K562 (cell line): ENCODE measurements at regions not wholly inside any gene's neighbourhood (a gene's known extent, or its start where the extent isn't known, plus 50 kb on each side); places are given as distances from the start of the nearest gene placed in this dataset.

Source experiments
- CC2D1A ChIP-seq: fragments of 450-650 bp; IDR thresholded peaks from 2 replicates; pipeline ENCODE4 v1.6.1; 2017; ENCODE audit warnings: mild to moderate bottlenecking
- CHCHD3 ChIP-seq: fragments of 250-450 bp; sonication (Bioruptor Pico); IDR thresholded peaks from 2 replicates; pipeline ENCODE4 v2.1.2; 2022; ENCODE audit warnings: mild to moderate bottlenecking
- E2F5 ChIP-seq: sonication (generic); formaldehyde crosslinking; IDR thresholded peaks from 2 replicates; pipeline ENCODE4 v1.8.0; 2022; ENCODE audit warnings: mild to moderate bottlenecking, missing genetic modification reagents
- E4F1 ChIP-seq: fragments of 250-450 bp; sonication (Bioruptor Pico); IDR thresholded peaks from 2 replicates; pipeline ENCODE4 v1.5.0; 2021; ENCODE audit warnings: mild to moderate bottlenecking, borderline replicate concordance
- EP300 ChIP-seq: IDR thresholded peaks from 2 replicates; pipeline ENCODE4 v1.6.1; 2012; ENCODE audit warnings: low read length, improper control_type of control experiment
- MCM5 ChIP-seq: fragments of 450-650 bp; IDR thresholded peaks from 2 replicates; pipeline ENCODE4 v1.6.1; 2016; ENCODE audit warnings: low read depth
- NFXL1 ChIP-seq: fragments of 450-650 bp; formaldehyde crosslinking; IDR thresholded peaks from 2 replicates; pipeline ENCODE4 v1.4.0; 2021; ENCODE audit warnings: mild to moderate bottlenecking
- NR0B1 ChIP-seq: fragments of 450-650 bp; IDR thresholded peaks from one replicate; pipeline ENCODE4 v1.6.1; 2018; ENCODE audit warnings: mild to moderate bottlenecking, moderate library complexity; ENCODE audit not compliant: partially characterized antibody
- NR2F6 ChIP-seq: fragments of 450-650 bp; formaldehyde crosslinking; IDR thresholded peaks from 2 replicates; pipeline ENCODE4 v1.4.0; 2020; ENCODE audit warnings: mild to moderate bottlenecking
- SRF ChIP-seq, 2 experiments: fragments of 250-450, 450-650 bp in 1 of 2; sonication (Bioruptor Pico) in 1 of 2; sonication (generic) in 1 of 2; formaldehyde crosslinking; IDR thresholded peaks; 2 replicates each; pipeline versions ENCODE4 v1.5.0 to v1.5.1; 2020 to 2022; ENCODE audit warnings: mild to moderate bottlenecking in 1 of 2, missing genetic modification reagents in 1 of 2
- TCF15 ChIP-seq: fragments of 250-450 bp; sonication (Bioruptor Pico); IDR thresholded peaks from 2 replicates; pipeline ENCODE4 v1.8.0; 2022; ENCODE audit warnings: moderate library complexity, mild to moderate bottlenecking, inconsistent platforms
- TSC22D4 ChIP-seq: fragments of 450-650 bp; IDR thresholded peaks from 2 replicates; pipeline ENCODE4 v1.6.1; 2016; ENCODE audit warnings: missing genetic modification characterization, missing biosample characterization, control low read depth
- ZNF280A ChIP-seq: fragments of 450-650 bp; IDR thresholded peaks from 2 replicates; pipeline ENCODE4 v1.6.1; 2018; ENCODE audit warnings: mild to moderate bottlenecking, low read depth; ENCODE audit not compliant: partially characterized antibody
- TF ChIP-seq, protein P1 (sequence below): fragments of 450-650 bp; conservative IDR thresholded peaks from 2 replicates; pipeline ENCODE4 v1.6.1; 2016; ENCODE audit warnings: missing genetic modification characterization, low read depth, mild to moderate bottlenecking, control low read depth, missing compliant biosample characterization
- TF ChIP-seq, protein P2 (sequence below): fragments of 250-450 bp; sonication (Bioruptor Pico); IDR thresholded peaks from 2 replicates; pipeline ENCODE4 v1.5.0; 2020; ENCODE audit warnings: mild to moderate bottlenecking
- TF ChIP-seq, protein P3 (sequence below): fragments of 250-450 bp; sonication (Bioruptor Pico); IDR thresholded peaks from 2 replicates; pipeline ENCODE4 v1.4.0; 2020; ENCODE audit warnings: mild to moderate bottlenecking

- TF ChIP-seq NR0B1, result no peak
- TF ChIP-seq TCF15 (CRISPR knock-in tag), result no peak
- TF ChIP-seq E2F5, result no peak
- TF ChIP-seq, protein P1, sequence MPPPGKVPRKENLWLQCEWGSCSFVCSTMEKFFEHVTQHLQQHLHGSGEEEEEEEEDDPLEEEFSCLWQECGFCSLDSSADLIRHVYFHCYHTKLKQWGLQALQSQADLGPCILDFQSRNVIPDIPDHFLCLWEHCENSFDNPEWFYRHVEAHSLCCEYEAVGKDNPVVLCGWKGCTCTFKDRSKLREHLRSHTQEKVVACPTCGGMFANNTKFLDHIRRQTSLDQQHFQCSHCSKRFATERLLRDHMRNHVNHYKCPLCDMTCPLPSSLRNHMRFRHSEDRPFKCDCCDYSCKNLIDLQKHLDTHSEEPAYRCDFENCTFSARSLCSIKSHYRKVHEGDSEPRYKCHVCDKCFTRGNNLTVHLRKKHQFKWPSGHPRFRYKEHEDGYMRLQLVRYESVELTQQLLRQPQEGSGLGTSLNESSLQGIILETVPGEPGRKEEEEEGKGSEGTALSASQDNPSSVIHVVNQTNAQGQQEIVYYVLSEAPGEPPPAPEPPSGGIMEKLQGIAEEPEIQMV (tag), result no peak
- TF ChIP-seq EP300, result 0 out of 2 replicates have a peak, but pooled peaks have one; percentile 20
- no peak for TF ChIP-seq CC2D1A
- TF ChIP-seq CHCHD3 (CRISPR knock-in tag), result no peak
- TF ChIP-seq ZNF280A, result no peak
- TF ChIP-seq, protein P2, sequence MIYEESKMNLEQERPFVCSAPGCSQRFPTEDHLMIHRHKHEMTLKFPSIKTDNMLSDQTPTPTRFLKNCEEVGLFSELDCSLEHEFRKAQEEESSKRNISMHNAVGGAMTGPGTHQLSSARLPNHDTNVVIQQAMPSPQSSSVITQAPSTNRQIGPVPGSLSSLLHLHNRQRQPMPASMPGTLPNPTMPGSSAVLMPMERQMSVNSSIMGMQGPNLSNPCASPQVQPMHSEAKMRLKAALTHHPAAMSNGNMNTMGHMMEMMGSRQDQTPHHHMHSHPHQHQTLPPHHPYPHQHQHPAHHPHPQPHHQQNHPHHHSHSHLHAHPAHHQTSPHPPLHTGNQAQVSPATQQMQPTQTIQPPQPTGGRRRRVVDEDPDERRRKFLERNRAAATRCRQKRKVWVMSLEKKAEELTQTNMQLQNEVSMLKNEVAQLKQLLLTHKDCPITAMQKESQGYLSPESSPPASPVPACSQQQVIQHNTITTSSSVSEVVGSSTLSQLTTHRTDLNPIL (CRISPR knock-in tag), result no peak
- TF ChIP-seq, protein P3, sequence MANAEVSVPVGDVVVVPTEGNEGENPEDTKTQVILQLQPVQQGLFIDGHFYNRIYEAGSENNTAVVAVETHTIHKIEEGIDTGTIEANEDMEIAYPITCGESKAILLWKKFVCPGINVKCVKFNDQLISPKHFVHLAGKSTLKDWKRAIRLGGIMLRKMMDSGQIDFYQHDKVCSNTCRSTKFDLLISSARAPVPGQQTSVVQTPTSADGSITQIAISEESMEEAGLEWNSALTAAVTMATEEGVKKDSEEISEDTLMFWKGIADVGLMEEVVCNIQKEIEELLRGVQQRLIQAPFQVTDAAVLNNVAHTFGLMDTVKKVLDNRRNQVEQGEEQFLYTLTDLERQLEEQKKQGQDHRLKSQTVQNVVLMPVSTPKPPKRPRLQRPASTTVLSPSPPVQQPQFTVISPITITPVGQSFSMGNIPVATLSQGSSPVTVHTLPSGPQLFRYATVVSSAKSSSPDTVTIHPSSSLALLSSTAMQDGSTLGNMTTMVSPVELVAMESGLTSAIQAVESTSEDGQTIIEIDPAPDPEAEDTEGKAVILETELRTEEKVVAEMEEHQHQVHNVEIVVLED (CRISPR knock-in tag), result no peak
- no peak for TF ChIP-seq MCM5
- no peak for TF ChIP-seq SRF (CRISPR knock-in tag; IDR thresholded peaks at IDR 0.05)
- TF ChIP-seq TSC22D4, result no peak
- TF ChIP-seq NR2F6 (CRISPR knock-in tag), result no peak
- TF ChIP-seq E4F1, result no peak
- TF ChIP-seq NFXL1, result no peak
Observed at GRCh38 chr2:38509314-38509946, 93.3 kb downstream of the HNRNPLL start (continued).
